Cardiac fibroblast (primary cell): ENCODE measurements at regions not wholly inside any gene's neighbourhood (a gene's known extent, or its start where the extent isn't known, plus 50 kb on each side); places are given as distances from the start of the nearest gene placed in this dataset.

Experiments used
- DNase-seq, 2 donors: peaks; one replicate each; pipeline versions ENCODE4 v3.0.0 to v3.0.0-alpha.2; 2010; ENCODE audit warnings: low read depth in 2 of 2
- H3K4me3 ChIP-seq, 2 donors: replicated peaks in 1 of 2; 1 replicate in 1 of 2; 2 replicates in 1 of 2; pipeline ENCODE4 v1.5.1; 2011; ENCODE audit warnings: low read depth in 2 of 2, low read length in 2 of 2, mild to moderate bottlenecking in 2 of 2, moderate library complexity in 1 of 2
- TF ChIP-seq, protein P1 (sequence below): IDR thresholded peaks from one replicate; pipeline ENCODE4 v1.5.1; 2011; ENCODE audit warnings: low read depth, mild to moderate bottlenecking, low read length, inconsistent platforms

DNA sequence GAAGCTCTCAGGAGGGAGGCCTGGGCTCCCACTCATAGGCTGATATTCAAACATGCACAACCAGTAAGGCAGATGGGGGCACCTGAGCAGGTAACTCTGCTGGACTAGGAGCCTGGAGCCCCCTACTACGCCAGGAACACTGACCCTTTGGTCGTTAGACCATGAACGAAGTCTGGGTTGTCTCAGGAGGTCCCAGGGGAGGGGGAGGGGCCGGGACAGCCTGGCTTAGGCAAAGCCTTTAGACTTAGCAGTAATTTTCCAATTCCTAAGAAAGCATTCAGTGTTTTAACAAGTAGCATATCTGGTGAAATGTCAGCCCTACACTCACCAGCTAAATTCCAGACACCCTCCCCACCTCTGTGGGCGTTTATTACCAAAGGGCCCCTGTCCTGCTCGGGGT lies 67.4 kb upstream of the ST8SIA2 start:
- TF ChIP-seq, protein P1, sequence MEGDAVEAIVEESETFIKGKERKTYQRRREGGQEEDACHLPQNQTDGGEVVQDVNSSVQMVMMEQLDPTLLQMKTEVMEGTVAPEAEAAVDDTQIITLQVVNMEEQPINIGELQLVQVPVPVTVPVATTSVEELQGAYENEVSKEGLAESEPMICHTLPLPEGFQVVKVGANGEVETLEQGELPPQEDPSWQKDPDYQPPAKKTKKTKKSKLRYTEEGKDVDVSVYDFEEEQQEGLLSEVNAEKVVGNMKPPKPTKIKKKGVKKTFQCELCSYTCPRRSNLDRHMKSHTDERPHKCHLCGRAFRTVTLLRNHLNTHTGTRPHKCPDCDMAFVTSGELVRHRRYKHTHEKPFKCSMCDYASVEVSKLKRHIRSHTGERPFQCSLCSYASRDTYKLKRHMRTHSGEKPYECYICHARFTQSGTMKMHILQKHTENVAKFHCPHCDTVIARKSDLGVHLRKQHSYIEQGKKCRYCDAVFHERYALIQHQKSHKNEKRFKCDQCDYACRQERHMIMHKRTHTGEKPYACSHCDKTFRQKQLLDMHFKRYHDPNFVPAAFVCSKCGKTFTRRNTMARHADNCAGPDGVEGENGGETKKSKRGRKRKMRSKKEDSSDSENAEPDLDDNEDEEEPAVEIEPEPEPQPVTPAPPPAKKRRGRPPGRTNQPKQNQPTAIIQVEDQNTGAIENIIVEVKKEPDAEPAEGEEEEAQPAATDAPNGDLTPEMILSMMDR: no peak
- no peak for DNase-seq

DNA sequence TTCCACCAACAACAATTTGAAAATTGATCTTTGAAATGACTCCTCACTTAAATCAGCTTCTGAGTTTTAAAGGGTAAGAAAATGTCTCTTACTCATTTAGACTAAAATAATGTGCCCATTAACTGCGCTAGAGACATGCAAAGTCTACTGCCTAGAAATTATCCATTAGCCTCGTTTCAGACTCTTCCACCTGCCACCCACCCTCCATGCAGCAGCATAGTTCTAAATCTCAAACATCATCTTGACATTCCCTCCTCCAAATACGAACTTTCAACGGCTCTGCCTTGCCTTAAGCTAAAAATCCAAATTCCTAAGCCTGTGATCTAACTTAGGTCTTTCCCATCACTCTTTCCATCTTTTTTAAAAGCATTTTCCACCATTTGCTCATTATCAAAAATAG lies 66.6 kb upstream of the ST8SIA2 start:
- DNase-seq: no peak
- TF ChIP-seq, protein P1: no peak
- H3K4me3 ChIP-seq: no peak overlapping the region

More for the DNA sequence above, 67.4 kb upstream of the ST8SIA2 start:
- H3K4me3 ChIP-seq: no peak overlapping the region

DNA sequence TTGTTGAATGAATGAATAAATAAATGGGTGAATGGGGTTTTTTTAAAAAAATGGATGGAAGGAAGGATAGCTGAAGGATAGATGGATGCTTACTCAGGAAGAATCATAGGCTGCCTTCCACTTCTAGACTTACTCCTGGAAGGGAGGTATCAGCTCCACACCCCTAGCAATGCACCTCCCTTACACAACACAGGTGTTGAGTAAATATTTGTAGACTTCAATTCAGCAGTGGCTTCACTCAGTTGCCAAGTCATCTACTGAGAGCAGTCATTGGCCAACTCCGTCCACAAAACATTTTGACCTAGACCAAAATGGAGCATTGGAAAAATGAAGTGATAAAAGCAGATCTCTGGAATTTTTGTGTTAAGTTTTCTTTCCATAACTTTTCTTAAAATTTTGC lies 65.5 kb upstream of the ST8SIA2 start:
- no peak for DNase-seq
- H3K4me3 ChIP-seq: no peak overlapping the region
- TF ChIP-seq, protein P1: no peak

DNA sequence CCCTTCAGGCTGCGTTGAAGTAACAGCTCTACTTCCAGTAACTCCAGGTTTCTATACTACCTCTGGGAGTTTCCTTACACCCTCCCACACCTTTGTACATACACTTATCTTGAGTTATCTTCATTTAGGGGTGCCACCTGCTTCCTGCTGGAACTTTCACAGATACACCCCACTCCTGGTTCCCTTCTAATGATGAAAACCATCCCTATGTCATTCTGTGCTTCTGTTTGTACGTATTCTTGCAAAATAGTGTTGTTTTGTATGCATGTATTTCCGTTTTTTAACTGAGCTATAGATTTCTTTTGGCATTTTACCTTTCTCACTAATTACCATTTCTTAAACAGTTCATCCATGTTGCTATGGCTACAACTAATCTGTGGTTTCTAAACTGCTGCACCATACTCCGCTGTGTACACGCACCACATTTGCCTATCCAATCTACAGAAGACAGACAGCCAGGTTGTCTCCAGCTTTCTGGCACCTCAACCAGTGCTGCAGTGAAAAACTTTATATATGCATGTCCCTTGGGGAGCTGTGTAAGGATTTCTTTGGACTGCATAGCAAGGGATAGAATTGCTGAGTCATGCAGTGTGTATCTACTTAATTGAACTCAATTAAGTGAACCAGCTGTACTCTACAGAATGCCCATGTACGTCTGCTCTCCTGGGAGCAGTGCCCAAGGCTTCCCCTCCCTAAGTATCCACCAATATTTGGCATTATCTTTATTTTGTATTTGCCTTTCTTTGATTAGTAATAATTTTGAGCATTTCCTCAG lies 61.4 kb upstream of the ST8SIA2 start:
- TF ChIP-seq, protein P1: no peak
- no peak for DNase-seq
- no peak overlapping the region for H3K4me3 ChIP-seq

DNA sequence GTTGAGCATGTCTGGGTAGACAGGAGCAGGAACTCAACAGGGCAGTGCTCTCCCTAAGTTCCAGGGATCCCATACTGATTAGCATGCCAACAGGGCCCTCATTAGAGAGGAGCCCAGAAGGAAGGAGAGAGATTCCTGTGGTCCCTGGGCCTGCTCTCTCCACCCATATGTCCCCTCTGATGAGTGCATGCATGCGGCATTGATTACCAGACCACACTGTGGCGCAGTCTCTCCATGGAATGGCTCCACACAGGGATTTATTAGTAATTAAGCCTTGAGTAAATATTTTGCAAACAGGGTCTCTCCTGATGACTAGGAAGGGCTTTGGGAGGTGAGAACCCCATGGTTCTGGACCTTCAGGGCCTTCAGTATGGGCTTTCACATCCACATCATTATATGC lies 60.0 kb upstream of the ST8SIA2 start:
- no peak overlapping the region for H3K4me3 ChIP-seq
- DNase-seq: no peak
- TF ChIP-seq, protein P1: no peak

DNA sequence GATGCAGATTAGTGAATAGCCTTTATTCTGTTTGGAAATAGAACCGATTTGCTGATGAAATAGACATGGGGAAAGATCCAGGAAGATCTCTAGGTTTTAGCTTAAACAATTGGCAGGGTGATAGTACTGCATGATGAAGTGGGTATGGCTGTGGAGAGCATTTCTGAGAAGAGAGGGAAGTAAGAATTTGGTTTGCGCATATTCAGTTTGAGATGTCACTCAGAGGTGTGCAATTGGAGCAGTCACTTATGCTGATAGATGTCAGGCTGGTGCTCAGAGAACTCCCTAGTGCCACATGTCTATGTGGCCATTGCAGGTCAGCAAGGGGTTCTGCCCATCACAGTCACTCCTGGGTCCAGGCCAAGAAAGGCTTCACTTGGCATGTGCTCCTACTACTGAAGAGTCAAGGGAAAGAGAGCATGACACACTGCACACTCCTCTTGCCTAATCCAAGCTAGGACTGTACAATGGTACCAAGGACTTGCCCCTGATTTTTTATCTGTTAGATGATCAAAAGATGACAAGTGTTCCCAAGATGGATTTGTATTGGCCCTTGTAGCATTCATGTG lies 57.2 kb upstream of the ST8SIA2 start:
- H3K4me3 ChIP-seq: no peak overlapping the region
- no peak for DNase-seq
- TF ChIP-seq, protein P1: no peak

DNA sequence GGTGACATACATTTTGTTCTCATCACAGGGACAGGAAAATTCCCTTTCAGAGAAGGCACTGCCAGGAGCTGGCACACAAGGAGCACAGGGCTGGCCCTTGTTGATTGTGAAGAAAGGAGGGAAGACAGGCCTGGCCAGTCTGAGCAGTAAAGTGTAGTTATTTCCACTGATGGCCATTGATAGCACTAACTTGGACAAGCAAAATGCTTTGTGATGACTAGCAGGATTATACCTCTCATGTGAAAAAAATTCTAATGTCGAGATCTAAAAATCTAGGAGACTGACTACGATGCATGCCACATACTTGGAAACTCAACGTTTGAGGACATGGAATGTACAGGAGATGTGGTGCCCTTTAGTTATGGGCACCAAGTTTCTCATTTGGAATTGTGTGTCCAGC lies 54.3 kb upstream of the ST8SIA2 start:
- no peak overlapping the region for H3K4me3 ChIP-seq
- TF ChIP-seq, protein P1: no peak
- DNase-seq: no peak
